ENCODE measurements at regions not wholly inside any gene's neighbourhood (a gene's known extent, or its start where the extent isn't known, plus 50 kb on each side); places are given as distances from the start of the nearest gene placed in this dataset.
"Not testable (repeated sequence)": the region's sequence is repeated elsewhere in the genome, so short reads cannot be mapped to it uniquely, and the experiment has no call there.

- no peak overlapping the region for H3K4me3 ChIP-seq (ENCODE audit: low read length in 2 of 2)
- no peaks in the 10 kb centered on the region for H3K4me1 ChIP-seq (ENCODE audit: control insufficient read depth in 2 of 2, insufficient read depth in 1 of 2, low read depth in 1 of 2, low read length in 2 of 2)
- H3K4me2 ChIP-seq (ENCODE audit: insufficient read depth, low read length, poor library complexity, severe bottlenecking): no peak overlapping the region
- no peak overlapping the region for H3K9ac ChIP-seq (ENCODE audit: low read depth, low read length, poor library complexity)
- no peak overlapping the region for H3K4ac ChIP-seq (ENCODE audit: low read length)
- DNase-seq (ENCODE audit: low spot score): no peak
- WGBS, 2 donors (ENCODE audit: extremely low coverage in 2 of 2, insufficient read length in 2 of 2, insufficient replicate concordance in 1 of 2): no CpG with 5 or more reads among the region's 3 CpGs
- no peak overlapping the region for H2BK15ac ChIP-seq (ENCODE audit: low read length)
- no peak overlapping the region for H2BK5ac ChIP-seq (ENCODE audit: low read length)
- no peak overlapping the region for H2BK120ac ChIP-seq (ENCODE audit: low read depth, low read length)
- H3K27me3 ChIP-seq (ENCODE audit: control insufficient read depth in 3 of 3, insufficient read depth in 3 of 3, low read depth in 1 of 3, low read length in 3 of 3): no peaks in the 10 kb centered on the region
- H3K23ac ChIP-seq (ENCODE audit: low read depth, low read length, poor library complexity): no peak overlapping the region
- no peak overlapping the region for H3K18ac ChIP-seq (ENCODE audit: low read length)
- H3K36me3 ChIP-seq (replicated peaks in 1 of 2; ENCODE audit: control insufficient read depth in 2 of 2, insufficient read depth in 2 of 2, low read length in 2 of 2): no peaks in the 10 kb centered on the region
- H4K91ac ChIP-seq (ENCODE audit: low read depth, low read length, poor library complexity): no peak overlapping the region
- no peak overlapping the region for H4K8ac ChIP-seq (ENCODE audit: low read depth, low read length)
- H3K27ac ChIP-seq (replicated peaks; ENCODE audit: low read length): no peak overlapping the region
- H2AK5ac ChIP-seq (ENCODE audit: low read depth, low read length): no peak overlapping the region
- no peak overlapping the region for H2BK12ac ChIP-seq (ENCODE audit: low read length)
- H2AFZ ChIP-seq (ENCODE audit: low read length): no peak overlapping the region
- no peaks in the 10 kb centered on the region for H3K79me1 ChIP-seq (ENCODE audit: low read depth, low read length)
- no peak overlapping the region for H3K14ac ChIP-seq (ENCODE audit: low read length)
- no peaks in the 10 kb centered on the region for H3K9me3 ChIP-seq (replicated peaks in 1 of 2; ENCODE audit: control insufficient read depth in 2 of 2, insufficient read depth in 1 of 2, low read depth in 1 of 2, low read length in 2 of 2)
Observed at GRCh38 chr2:22175003-22175402, 1051.2 kb downstream of the TDRD15 start.

DNA sequence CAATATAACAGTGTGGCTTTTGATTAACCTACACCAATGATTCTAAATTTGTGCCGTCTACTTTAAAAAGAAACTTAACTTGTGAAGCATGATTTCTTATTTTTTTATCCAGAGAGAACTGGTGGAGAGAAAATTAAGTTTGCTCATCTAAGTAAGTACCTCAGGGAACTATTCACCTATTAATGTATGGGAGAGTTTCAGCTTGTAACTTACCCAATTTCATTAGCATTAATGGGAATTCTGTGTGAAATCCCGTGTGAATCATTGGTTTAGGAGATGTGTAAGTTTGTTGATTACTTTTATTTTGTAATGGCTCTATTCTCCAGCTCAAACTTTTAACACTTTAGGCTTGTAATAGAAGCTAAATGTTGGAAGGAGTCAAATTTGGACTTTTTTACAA, 1061.5 kb downstream of the TDRD15 start:
- Histone ChIP-seq H3K4me2 (ENCODE audit: insufficient read depth, low read length, poor library complexity, severe bottlenecking) (no peak overlapping the region), H3K9ac (ENCODE audit: low read depth, low read length, poor library complexity) (no peak overlapping the region), H2BK15ac (ENCODE audit: low read length) (no peak overlapping the region), H2AK5ac (ENCODE audit: low read depth, low read length) (no peak overlapping the region), H3K27ac (replicated peaks; ENCODE audit: low read length) (no peak overlapping the region), H3K36me3 (replicated peaks in 1 of 2; ENCODE audit: control insufficient read depth in 2 of 2, insufficient read depth in 2 of 2, low read length in 2 of 2) (no peaks in the 10 kb centered on the region), H3K79me1 (ENCODE audit: low read depth, low read length) (no peaks in the 10 kb centered on the region), H3K23ac (ENCODE audit: low read depth, low read length, poor library complexity) (no peak overlapping the region), H3K27me3 (ENCODE audit: control insufficient read depth in 3 of 3, insufficient read depth in 3 of 3, low read depth in 1 of 3, low read length in 3 of 3) (no peaks in the 10 kb centered on the region), H3K14ac (ENCODE audit: low read length) (no peak overlapping the region), H2BK12ac (ENCODE audit: low read length) (no peak overlapping the region), H2BK5ac (ENCODE audit: low read length) (no peak overlapping the region), H2BK120ac (ENCODE audit: low read depth, low read length) (no peak overlapping the region), H2AFZ (ENCODE audit: low read length) (no peak overlapping the region), H3K18ac (ENCODE audit: low read length) (no peak overlapping the region), H3K4me1 (ENCODE audit: control insufficient read depth in 2 of 2, insufficient read depth in 1 of 2, low read depth in 1 of 2, low read length in 2 of 2) (no peaks in the 10 kb centered on the region), H4K8ac (ENCODE audit: low read depth, low read length) (no peak overlapping the region), H3K9me3 (replicated peaks in 1 of 2; ENCODE audit: control insufficient read depth in 2 of 2, insufficient read depth in 1 of 2, low read depth in 1 of 2, low read length in 2 of 2) (peaks cover 0 to 2% of the 10 kb centered on the region in 2 donors), H4K91ac (ENCODE audit: low read depth, low read length, poor library complexity) (no peak overlapping the region), H3K4me3 (ENCODE audit: low read length in 2 of 2) (no peak overlapping the region), H3K4ac (ENCODE audit: low read length) (no peak overlapping the region)
- WGBS, 2 donors (ENCODE audit: extremely low coverage in 2 of 2, insufficient read length in 2 of 2, insufficient replicate concordance in 1 of 2): no CpG with 5 or more reads among the region's 2 CpGs
- DNase-seq (ENCODE audit: low spot score): no peak

DNA sequence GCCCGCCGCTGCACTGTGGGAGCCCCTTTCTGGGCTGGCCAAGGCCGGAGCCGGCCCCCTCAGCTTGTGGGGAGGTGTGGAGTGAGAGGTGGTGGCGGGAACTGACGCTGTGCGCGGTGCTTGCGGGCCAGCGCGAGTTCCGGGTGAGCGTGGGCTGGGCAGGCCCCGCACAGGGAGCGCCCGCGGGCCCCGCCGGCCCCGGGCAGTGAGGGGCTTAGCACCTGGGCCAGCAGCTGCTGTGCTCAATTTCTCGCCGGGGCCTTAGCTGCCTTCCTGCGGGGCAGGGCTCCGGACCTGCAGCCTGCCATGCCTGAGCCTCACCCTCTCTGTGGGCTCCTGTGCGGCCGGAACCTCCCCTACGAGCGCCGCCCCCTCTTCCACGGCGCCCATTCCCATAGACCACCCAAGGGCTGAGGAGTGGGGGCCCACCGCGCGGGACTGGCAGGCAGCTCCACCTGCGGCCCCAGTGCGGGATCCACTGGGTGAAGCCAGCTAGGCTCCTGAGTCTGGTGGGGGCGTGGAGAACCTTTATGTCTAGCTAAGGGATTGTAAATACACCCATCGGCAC, 1062.6 kb downstream of the TDRD15 start:
- H2BK5ac ChIP-seq (ENCODE audit: low read length); H3K23ac ChIP-seq (ENCODE audit: low read depth, low read length, poor library complexity); H2BK15ac ChIP-seq (ENCODE audit: low read length); H3K79me1 ChIP-seq (ENCODE audit: low read depth, low read length); H3K4me2 ChIP-seq (ENCODE audit: insufficient read depth, low read length, poor library complexity, severe bottlenecking); H2AFZ ChIP-seq (ENCODE audit: low read length); H2AK5ac ChIP-seq (ENCODE audit: low read depth, low read length); H3K18ac ChIP-seq (ENCODE audit: low read length); H3K27ac ChIP-seq (replicated peaks; ENCODE audit: low read length); H2BK12ac ChIP-seq (ENCODE audit: low read length); H4K91ac ChIP-seq (ENCODE audit: low read depth, low read length, poor library complexity); H3K4ac ChIP-seq (ENCODE audit: low read length); H3K9ac ChIP-seq (ENCODE audit: low read depth, low read length, poor library complexity); H3K27me3 ChIP-seq (ENCODE audit: control insufficient read depth in 3 of 3, insufficient read depth in 3 of 3, low read depth in 1 of 3, low read length in 3 of 3); H2BK120ac ChIP-seq (ENCODE audit: low read depth, low read length); DNase-seq (ENCODE audit: low spot score); H3K4me1 ChIP-seq (ENCODE audit: control insufficient read depth in 2 of 2, insufficient read depth in 1 of 2, low read depth in 1 of 2, low read length in 2 of 2); H3K9me3 ChIP-seq (replicated peaks in 1 of 2; ENCODE audit: control insufficient read depth in 2 of 2, insufficient read depth in 1 of 2, low read depth in 1 of 2, low read length in 2 of 2); H3K4me3 ChIP-seq (ENCODE audit: low read length in 2 of 2); H3K36me3 ChIP-seq (replicated peaks in 1 of 2; ENCODE audit: control insufficient read depth in 2 of 2, insufficient read depth in 2 of 2, low read length in 2 of 2); H4K8ac ChIP-seq (ENCODE audit: low read depth, low read length): not testable (repeated sequence)
- peak overlapping the region; percentile 38 for H3K14ac ChIP-seq (ENCODE audit: low read length)
- no CpG with 5 or more reads among the region's 38 CpGs for WGBS, 2 donors (ENCODE audit: extremely low coverage in 2 of 2, insufficient read length in 2 of 2, insufficient replicate concordance in 1 of 2)

DNA sequence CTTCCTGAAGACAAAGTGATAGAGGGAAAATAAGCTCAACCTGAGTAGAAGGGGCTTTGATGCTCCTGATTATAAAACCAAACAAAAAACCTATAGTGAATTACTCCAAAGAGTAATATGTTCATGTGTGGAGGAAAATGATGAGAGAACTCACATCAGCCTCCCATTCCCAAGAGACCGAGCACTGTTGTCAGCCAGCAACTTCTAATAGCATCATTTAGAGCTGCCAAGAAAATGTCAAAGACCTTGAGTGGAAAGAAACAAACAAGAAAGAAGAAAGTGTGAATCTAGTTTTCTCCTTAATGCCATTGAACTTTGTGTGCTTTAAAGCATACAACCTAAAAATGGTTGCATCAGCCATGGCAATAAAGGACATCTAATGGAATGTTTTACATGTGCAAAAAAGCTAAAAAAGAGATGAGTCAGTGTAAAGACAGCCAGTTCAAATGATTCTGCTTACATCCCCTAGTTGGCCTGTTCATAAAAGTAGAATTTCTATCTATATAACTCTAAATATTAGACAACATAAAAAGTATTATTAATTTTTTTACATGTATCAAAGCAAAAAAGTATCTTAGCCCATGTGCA, 1066.2 kb downstream of the TDRD15 start:
- Histone ChIP-seq H2BK5ac (ENCODE audit: low read length) (no peak overlapping the region), H3K27me3 (ENCODE audit: control insufficient read depth in 3 of 3, insufficient read depth in 3 of 3, low read depth in 1 of 3, low read length in 3 of 3) (no peaks in the 10 kb centered on the region), H2AFZ (ENCODE audit: low read length) (no peak overlapping the region), H3K79me1 (ENCODE audit: low read depth, low read length) (no peaks in the 10 kb centered on the region), H3K4ac (ENCODE audit: low read length) (no peak overlapping the region), H3K9ac (ENCODE audit: low read depth, low read length, poor library complexity) (no peak overlapping the region), H3K23ac (ENCODE audit: low read depth, low read length, poor library complexity) (no peak overlapping the region), H4K8ac (ENCODE audit: low read depth, low read length) (no peak overlapping the region), H3K4me3 (ENCODE audit: low read length in 2 of 2) (no peak overlapping the region), H3K9me3 (replicated peaks in 1 of 2; ENCODE audit: control insufficient read depth in 2 of 2, insufficient read depth in 1 of 2, low read depth in 1 of 2, low read length in 2 of 2) (peaks cover 0 to 2% of the 10 kb centered on the region in 2 donors), H3K36me3 (replicated peaks in 1 of 2; ENCODE audit: control insufficient read depth in 2 of 2, insufficient read depth in 2 of 2, low read length in 2 of 2) (no peaks in the 10 kb centered on the region), H3K27ac (replicated peaks; ENCODE audit: low read length) (no peak overlapping the region), H2BK12ac (ENCODE audit: low read length) (no peak overlapping the region), H3K14ac (ENCODE audit: low read length) (no peak overlapping the region), H4K91ac (ENCODE audit: low read depth, low read length, poor library complexity) (no peak overlapping the region), H2BK15ac (ENCODE audit: low read length) (no peak overlapping the region), H3K18ac (ENCODE audit: low read length) (no peak overlapping the region), H2AK5ac (ENCODE audit: low read depth, low read length) (no peak overlapping the region), H3K4me1 (ENCODE audit: control insufficient read depth in 2 of 2, insufficient read depth in 1 of 2, low read depth in 1 of 2, low read length in 2 of 2) (no peaks in the 10 kb centered on the region), H3K4me2 (ENCODE audit: insufficient read depth, low read length, poor library complexity, severe bottlenecking) (no peak overlapping the region), H2BK120ac (ENCODE audit: low read depth, low read length) (no peak overlapping the region)
- no CpG with 5 or more reads among the region's 1 CpG for WGBS, 2 donors (ENCODE audit: extremely low coverage in 2 of 2, insufficient read length in 2 of 2, insufficient replicate concordance in 1 of 2)
- DNase-seq (ENCODE audit: low spot score): no peak
